SHP77 treated with DMSO at 0.1 percent for 48 hours (cell line): ENCODE measurements at regions not wholly inside any gene's neighbourhood (a gene's known extent, or its start where the extent isn't known, plus 50 kb on each side); places are given as distances from the start of the nearest gene placed in this dataset.
A peak's percentile ranks its signal among the peaks of the same experiment; 100 is the strongest.
"Not testable (repeated sequence)": the region's sequence is repeated elsewhere in the genome, so short reads cannot be mapped to it uniquely, and the experiment has no call there.

ENCODE experiments used
- DNase-seq: peaks from one replicate; lab custom pipeline; 2025; lab: John Stamatoyannopoulos, UW

DNA sequence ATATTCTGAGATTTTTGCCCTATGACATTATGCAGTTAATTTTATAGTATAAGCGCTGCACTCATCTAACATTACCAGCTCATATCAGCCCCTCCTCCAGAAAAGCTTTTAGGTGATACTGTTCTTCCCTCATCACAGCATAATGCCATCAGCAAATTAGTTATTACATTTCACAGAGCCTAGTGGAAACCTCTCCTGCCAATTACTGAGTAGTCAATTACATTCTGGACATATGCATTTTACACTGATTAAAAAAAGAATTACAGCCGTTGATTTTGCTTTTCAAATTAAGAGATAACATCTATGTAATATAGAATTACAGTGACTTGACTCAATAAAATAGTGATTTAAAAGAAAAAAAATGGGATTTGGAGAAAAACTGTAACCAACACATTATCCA lies 542.1 kb downstream of the UQCRFS1 start:
- no peak for DNase-seq

DNA sequence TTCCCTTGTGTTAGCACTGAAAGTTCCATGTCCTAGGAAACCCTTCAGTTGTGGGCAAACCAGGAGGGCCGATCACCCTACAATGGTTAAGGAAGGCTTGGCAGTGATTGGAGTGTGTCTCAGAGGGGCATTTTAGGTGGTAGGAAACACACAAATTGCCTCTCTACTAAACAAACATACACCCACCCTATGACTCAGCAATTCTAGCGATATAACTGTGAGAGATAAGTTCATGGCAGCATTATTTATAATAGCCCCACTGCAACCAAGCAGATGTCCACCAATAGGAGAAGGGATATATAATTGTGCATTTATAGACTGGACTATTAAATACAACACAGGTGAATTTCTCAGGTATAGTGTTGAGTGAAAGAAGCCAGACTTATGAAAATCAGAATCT lies 543.1 kb downstream of the UQCRFS1 start:
- no peak for DNase-seq

DNA sequence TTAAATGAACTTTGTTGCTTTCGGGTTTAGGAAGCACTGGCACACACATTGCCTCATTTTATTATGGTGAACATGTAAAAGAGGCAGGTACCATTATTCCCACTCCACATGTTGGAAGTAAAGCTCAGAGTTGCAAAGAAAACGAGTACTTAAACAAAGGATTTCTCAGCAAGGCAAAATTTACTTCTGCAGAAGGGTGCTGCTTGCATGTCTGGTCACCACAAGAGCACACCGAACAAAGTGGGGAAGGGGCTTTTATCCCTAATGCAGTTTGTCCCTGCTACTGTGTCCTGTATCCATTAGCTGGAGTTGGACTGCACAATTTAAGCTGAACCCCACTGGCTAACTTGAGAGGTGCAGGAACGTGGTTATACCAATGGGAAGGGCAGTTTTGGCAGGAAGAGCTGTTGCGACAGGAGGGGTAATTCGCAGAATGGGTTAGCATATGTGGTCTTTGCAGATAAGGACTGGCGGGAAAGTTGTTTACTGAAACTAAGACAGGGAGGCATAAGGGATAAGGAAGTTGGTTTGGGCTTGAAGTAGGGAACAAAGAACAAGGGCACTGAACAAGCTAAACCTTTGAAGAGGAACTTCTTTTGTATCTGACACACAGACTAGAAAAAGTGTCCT lies 545.5 kb downstream of the UQCRFS1 start:
- no peak for DNase-seq

DNA sequence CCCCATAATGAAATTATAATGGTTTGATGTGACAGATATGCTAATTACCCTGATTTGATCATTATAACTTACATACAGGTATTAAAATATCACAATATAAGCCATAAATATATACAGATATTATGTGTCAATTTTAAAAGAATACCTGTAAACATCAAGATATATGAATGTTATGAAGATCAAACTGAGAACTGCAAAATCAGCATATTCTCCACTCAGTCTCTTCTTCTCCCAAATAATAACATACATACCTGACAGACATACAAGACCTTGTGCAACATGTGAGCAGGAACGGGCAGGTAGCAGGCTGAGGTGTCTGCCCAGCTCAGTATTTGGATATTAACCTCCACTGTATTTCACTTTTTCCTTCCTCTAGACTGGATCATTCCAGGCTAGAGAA lies 547.2 kb downstream of the UQCRFS1 start:
- no peak for DNase-seq

DNA sequence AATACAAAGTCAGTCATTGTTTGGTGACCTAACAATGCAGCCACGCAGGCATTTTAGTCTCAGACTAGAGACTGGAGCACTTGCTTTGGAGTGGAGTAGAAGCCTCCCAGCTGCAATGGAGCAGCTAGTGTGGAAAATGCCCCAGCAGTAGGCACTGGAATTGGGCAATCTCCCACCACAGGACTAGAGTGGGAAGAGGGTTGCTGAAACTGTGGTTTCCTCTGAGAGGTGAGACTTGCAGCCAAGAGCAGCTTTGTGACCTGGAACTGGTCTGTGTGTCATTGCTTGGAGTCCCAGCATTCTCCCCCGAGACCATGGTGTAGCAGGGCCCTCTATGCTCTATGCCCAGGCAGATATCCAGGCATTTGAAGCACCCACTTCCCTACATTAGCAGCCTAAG lies 556.3 kb downstream of the UQCRFS1 start:
- no peak for DNase-seq

DNA sequence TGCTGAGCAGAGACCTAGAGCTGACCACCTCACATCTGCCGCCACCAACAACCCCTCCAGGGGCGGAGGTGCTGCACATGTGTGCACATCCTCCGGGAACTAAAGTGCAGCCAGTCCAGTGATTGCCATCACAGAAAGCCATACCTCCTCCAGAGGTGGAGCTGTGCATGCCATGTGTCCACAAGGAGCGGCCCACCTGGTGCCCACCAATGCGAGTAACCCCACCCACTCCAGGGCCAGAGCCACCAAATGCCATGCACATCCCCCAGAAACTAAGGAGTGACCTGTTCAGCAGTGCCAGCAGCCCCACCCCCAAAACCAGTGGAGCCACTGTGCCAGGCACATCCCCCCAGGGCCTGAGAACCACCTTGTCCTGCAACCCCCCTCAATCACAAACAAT lies 557.9 kb downstream of the UQCRFS1 start:
- no peak for DNase-seq

DNA sequence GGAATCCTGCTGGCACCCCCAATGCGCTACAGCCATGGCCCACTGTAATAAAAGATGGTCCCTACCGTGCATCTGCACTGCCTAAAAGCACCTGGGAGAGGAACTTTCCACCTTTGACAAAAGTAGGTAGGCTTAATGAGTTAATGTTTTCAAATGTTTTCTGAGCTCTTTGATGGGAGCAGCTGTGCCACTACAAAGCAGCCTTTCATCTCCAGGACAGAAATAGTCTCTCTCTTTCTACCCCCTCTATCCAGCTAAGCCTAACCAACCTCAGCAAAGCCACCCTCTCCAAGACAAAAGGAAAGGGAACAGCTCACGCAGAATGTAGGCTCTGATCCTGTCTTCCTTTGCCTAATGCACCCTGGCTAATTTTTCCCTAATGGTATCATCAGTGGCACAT lies 560.2 kb downstream of the UQCRFS1 start:
- DNase-seq = no peak

DNA sequence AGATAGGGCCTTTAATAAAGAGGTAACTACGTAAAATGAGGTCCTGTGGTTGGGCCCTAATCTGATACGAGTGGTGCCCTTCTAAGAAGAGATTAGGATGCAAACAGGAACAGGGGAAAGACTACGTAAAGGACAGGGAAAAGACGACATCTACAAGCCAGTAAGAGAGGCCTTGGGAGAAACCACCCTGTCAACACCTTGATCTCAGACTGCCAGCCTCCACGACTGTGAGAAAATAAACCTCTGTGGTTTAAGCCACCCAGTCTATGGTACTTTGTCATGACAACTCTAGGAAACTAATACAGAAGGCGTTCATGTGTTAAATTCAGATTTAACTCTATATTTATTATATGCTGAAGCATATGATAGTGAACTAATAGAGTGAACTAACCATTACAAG lies 566.3 kb downstream of the UQCRFS1 start:
- DNase-seq = no peak

DNA sequence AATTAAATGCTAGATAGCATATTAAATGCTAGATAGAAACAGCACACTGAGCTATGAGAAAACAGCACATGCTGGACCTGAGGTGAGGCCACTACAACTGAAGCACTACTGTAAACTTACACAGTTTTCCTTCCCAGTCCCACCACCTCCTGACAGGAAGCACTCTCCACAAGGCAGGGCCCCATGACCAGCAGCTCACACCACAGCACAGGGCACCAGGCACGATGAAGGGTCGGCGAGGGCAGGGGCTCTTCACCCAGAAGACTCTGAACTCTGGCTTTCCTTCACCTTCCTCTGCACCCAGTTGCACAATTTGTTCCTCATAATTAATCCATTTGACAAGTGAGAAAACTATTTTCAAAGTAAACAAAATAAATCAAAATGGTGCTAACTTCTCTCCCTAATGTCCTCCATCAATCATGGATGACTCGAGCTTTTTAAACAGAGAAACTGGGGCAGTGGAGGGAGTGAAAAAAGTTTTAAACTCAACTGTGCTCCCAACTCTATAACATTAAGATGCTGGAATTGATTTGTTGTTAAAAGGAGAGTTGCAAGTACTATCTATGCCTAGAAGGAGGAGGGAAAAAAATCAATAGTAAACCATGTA lies 568.7 kb downstream of the UQCRFS1 start:
- no peak for DNase-seq

DNA sequence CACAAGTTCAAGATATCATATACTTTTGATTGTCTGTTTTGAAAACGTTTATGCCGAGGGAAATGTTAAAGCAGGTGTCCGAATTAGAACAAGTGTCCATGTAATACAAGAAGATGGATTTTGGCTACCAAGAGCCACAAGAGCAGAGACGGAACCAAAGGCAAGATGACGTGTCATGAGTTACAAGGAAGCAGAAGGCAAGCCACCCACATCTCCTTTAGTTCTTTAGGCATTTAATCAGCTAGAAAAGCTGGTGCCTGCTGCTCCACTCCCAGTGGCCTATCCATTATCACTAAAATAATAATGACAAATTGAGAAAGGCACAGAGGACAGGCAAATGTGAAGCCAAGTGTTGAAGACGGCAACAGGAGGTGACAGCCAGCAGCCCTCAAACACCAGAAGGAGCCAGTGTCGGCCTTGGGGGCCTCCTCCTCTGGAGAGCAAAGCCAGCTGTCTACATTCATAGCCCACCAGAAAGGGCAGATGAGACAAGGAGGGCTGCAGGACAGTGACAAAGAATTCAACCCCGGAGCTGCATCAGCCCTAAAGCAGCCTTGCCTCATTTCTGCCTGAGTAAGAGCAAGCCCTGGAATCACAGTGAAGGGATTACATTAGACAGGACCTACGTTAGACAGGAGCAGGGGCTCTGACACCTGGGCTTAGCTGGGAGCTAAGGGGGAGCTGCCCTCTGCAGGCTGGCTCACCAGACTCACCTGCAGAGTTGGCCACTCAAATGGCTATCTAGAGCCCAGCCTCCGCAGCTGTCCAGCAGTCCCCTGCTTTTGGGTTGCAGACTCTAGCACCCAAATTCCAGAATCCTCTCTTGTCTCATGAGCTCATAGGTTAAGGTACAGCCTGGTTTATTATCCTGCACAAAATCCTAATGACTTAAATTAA lies 569.9 kb downstream of the UQCRFS1 start:
- DNase-seq = no peak

DNA sequence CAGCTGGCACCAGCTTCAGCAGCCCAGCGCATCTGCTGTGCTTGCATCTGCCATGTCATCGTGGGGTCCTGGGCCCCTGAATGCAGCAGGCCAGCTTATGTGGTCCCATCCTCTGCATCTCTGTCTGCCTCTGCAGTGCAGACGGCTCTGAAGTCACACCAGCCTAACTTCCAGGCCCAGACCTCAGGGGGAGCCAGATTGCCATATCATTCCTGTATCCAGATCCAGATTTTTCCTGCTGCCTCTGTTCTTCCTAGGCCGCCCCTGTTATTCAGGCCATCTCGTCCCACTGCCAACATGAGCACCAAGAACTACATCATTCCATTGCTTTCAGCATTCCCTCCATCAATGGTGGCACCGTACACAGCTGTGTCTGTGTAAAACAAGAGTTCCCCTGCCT lies 571.6 kb downstream of the UQCRFS1 start:
- no peak for DNase-seq

DNA sequence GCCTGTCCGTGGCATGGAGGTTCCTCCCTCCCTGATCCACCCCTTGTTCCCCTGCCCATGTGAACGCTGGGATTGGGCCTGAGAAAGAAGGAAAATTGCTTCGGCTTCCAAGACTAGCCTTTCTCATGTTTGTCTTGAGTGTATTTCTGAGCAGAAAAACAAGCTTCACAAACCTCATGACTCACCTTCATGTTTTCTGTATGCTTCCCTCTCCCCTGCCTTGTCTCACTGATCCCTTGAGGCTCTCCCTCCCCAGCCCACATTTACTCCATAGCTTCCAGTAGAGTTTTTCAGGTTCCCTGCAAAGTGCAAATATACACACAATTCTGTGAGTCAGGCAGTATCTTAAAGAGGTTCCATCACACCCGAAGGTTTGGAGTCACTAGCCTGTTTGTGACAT lies 572.4 kb downstream of the UQCRFS1 start:
- DNase-seq = no peak

DNA sequence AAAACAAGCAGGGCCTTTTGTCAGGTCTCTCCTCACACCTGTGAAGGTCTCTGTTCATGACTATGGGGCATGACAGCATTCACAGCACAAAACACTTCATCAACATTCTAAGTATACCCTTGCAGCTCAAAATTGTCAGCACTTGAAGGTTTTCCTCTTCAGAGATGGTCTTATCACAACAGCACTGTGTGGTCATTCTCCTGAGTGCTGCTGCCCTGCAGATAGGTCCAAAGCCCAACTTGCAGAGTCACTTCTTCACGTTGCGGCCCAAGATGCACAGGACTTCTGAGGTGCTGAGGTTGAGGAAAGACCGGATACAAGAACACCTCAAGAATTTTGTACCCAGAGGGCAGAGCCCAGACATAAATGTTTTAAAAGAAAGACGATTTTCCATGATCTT lies 574.5 kb downstream of the UQCRFS1 start:
- no peak for DNase-seq

DNA sequence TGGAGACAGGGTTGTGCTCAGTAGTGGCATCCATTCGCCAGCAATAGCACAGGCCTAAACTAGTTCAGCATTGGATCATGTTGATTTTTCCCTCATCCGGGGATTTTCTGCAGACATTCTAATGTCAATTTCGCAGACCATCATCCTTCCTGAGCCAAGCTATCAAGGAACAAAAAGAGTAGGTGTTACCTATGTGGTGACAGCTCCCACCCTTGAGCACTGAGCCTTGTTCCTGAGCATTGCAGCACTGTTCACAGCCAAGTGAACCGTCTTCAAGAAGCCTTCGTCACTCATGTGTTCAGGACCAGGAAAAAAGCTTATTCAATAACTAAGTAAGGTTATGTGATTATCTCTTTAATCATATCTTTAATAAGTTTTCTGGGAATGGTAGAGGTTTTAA lies 576.2 kb downstream of the UQCRFS1 start:
- no peak for DNase-seq

DNA sequence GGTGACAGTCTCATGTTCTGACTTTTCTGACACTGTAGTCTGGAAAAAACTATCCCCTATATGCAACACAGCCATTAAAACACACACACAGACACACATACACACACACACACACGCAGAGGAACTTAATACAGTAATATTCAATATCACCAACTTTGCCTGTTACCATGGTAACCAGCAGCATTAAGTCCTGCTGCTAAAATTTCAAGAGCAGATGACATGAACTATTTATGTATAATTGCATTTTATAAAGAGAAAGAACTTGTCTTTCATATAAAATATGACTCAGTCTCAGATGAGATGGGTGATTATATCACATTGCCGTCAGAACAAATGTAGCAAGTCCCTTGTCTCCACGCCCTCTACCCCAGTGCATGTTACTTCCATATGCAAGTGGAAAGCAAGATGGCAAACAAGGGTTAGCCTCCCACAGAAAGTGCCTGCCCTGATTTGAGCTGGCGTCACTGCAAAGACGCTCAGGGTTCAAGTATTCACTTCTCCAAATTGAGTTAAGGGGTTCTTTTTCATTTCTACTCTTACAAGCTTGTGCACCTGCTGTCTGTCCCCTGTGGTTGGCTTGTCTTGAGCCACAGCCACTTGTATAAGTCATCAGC lies 576.8 kb downstream of the UQCRFS1 start:
- DNase-seq = no peak

DNA sequence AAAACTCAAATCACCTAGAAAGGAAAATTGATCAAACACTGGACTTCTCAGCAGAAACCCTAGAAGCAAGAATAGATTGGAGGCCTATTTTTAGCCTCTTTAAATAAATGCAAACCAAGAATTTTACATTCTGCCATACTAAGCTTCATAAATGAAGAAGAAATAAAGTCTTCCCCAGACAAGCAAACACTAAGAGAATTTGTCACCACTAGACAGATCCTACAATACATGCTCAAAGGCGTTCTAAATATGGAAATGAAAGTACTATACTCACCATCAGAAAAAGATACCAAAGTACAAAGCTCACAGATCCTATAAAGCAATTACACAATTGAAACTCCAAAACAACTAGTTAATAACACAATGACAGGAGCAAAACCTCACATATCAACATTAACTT lies 578.1 kb downstream of the UQCRFS1 start:
- no peak for DNase-seq

DNA sequence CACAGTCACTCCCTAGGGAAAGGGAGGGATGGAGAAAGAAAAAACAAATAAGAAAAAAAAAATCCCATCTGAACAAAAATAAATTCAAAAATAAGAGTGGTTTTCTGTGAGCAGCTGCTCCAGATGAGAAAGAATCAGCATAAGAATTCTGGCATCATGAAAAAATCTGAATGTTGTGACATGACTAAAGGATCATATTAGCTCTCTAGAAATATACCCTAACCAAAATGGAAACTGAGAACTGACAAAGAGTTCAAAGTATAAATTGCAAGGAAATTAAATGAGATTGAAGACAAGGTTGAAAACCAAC lies 579.0 kb downstream of the UQCRFS1 start:
- no peak for DNase-seq

DNA sequence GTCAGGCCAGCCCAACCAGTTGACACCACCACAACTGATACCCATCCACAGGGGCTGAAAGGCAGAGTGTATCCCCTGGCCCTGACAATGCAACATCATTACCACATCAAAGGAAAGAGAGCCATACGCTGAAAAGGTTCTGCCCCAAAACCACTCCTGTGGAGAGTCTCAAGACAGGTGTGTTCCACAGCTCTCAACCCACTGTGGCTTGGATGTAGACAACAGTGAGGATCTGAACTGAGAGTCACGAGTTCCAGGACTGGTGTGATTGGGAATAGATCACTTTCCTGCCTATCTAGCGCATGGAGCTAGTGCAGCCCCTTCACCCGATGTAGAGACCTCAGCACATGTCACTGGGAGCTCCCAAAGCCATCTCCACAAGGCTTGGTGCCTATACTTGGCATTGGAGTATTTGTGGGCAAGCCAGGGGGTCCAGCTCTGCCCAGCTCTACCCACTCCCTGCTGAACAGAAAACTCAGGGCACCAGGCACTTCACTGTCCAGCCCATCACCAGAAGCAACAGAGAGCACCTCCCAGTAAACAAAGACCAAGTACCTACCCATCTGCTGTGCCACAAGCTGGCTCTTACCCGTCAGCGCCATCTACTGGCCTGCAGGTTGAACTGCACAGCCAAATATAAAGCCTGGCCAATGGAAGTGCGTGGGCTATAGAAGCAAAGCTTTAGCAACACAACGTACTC lies 579.5 kb downstream of the UQCRFS1 start:
- DNase-seq = peak; percentile 52

DNA sequence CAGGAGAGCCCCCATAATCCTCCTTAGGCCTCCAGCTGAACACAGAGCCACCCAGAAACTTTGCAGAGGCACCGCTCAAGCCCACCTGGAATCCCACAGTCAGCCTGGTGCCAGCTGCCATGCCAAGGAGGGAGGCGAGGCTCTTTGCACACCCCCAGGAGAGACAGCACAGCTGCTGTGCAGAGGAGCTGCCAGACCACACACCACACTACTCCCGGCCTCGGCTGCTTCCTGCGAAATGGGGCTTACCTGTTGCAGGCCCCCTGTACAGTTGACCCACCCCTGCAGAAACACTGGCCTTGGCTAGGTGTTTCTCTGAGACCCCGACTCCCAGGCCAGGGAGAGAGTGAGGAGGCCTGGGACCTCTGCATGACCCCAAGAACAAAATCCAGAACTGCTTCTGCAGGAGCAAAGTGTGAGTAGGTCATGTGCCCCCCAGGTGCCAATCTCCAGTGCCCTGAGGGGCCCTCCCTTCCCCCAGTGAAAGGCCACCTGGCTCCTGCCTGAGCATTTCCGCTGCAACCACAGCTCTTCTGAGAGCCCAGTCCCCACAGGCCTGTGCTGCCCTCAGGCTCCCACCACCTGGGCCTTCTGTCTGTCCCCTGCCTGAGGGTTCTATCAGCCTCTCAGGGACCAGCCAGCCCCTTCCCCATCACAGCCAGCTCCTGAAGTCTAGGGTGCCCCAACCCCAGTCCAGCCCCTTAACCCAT lies 580.4 kb downstream of the UQCRFS1 start:
- DNase-seq = no peak

DNA sequence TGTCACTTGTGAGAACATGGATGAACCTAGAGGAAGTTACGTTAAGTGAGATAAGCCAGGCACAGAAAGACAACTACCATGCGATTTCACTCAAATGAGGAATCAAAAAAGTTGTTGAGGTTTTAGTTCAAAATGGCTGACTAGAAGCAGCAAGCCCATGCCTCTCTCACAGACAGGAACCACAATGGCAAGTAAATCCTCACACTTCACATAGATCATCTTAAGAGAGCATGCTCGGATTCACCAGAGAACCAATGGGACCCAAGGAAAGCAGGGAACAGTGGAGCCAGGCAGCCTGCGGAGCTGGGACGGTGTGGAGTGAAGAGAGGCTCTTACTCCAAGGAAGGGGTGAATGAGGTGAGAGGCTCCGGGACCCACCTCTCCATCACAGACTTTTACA lies 581.0 kb downstream of the UQCRFS1 start:
- DNase-seq = no peak

DNA sequence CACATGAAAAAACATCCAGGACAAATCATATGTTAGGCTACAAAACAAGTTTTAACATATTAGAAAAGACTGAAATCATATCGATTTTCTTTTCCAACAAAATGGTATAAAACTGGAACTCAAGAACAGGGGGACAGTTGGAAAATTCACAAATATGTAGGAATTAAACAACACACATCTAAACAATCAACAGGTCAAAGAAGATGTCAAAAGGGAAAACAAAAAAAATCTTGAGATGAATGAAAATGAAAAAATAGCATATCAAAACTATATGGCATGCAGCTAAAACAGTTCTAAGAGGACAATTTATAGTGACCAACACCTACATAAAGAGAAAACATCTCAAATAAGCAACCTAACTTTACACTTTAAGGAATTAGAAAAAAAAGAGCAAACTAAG lies 585.3 kb downstream of the UQCRFS1 start:
- DNase-seq = no peak

DNA sequence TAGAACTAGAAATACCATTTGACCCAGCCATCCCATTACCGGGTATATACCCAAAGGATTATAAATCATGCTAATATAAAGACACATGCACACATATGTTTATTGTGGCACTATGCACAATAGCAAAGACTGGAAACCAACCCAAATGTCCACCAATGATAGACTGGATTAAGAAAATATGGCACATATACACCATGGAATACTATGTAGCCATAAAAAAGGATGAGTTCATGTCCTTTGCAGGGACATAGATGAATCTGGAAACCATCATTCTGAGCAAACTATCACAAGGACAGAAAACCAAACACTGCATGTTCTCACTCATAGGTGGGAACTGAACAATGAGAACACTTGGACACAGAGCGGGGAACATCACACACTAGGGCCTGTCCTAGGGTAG lies 586.5 kb downstream of the UQCRFS1 start:
- not testable (repeated sequence) for DNase-seq
